ENCODE measurements at regions not wholly inside any gene's neighbourhood (a gene's known extent, or its start where the extent isn't known, plus 50 kb on each side); places are given as distances from the start of the nearest gene placed in this dataset.

DNA sequence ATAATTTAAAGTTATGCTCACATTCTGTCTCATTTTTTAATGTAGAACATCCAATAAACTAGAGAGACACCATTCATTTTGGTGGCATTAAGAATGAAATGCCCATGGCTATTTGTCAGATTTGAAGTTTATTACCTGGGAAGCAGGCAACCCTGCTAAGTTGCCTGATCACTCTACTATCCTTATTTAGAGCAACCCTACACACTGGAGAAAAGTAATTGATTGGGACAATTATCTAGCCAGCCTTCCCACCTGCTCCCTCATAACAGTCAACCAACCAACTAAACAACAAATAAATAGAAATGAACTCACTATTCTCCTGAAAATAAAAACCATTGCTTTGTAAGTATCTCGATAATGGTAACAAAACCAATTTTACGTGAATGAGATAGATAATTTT, 1129.0 kb upstream of the TENM4 start:
- no peak overlapping the region for H3K27ac Mint-ChIP-seq
- peaks cover 0 to 8% of the 10 kb centered on the region in 2 experiments for H3K9me3 ChIP-seq (ENCODE audit: control insufficient read depth in 1 of 2, insufficient read depth in 1 of 2, low read length in 2 of 2)
- POLR2A ChIA-PET = no interaction called here
- intact Hi-C loops (cut with DNase I, micrococcal nuclease) = no loop called here
- no peak overlapping the region for H3K27ac ChIP-seq (ENCODE audit: low read depth in 1 of 2, low read length in 2 of 2)
- H3K27me3 ChIP-seq (ENCODE audit: control insufficient read depth in 1 of 2, insufficient read depth in 2 of 2, low read length in 2 of 2) = no peaks in the 10 kb centered on the region
- H3K36me3 Mint-ChIP-seq (ENCODE audit: low read depth) = no peaks in the 10 kb centered on the region
- ATAC-seq (ENCODE audit: poor library complexity) (no peak), DNase-seq (no peak)
- no peaks in the 10 kb centered on the region for H3K4me1 Mint-ChIP-seq (ENCODE audit: low read depth)
- H3K4me3 ChIP-seq (ENCODE audit: low read length) = no peak overlapping the region
- H3K4me1 ChIP-seq (ENCODE audit: insufficient read depth, low read length) = no peaks in the 10 kb centered on the region
- TF ChIP-seq, protein P1, sequence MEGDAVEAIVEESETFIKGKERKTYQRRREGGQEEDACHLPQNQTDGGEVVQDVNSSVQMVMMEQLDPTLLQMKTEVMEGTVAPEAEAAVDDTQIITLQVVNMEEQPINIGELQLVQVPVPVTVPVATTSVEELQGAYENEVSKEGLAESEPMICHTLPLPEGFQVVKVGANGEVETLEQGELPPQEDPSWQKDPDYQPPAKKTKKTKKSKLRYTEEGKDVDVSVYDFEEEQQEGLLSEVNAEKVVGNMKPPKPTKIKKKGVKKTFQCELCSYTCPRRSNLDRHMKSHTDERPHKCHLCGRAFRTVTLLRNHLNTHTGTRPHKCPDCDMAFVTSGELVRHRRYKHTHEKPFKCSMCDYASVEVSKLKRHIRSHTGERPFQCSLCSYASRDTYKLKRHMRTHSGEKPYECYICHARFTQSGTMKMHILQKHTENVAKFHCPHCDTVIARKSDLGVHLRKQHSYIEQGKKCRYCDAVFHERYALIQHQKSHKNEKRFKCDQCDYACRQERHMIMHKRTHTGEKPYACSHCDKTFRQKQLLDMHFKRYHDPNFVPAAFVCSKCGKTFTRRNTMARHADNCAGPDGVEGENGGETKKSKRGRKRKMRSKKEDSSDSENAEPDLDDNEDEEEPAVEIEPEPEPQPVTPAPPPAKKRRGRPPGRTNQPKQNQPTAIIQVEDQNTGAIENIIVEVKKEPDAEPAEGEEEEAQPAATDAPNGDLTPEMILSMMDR (IDR thresholded peaks at IDR 0.05) = no peak
- H3K4me3 Mint-ChIP-seq = no peak overlapping the region
- H3K9me3 Mint-ChIP-seq = peaks cover 13% of the 10 kb centered on the region
- CTCF ChIA-PET = no interaction called here
- H3K27me3 Mint-ChIP-seq = no peaks in the 10 kb centered on the region
- H3K36me3 ChIP-seq (ENCODE audit: insufficient read depth, low read length) = no peaks in the 10 kb centered on the region

DNA sequence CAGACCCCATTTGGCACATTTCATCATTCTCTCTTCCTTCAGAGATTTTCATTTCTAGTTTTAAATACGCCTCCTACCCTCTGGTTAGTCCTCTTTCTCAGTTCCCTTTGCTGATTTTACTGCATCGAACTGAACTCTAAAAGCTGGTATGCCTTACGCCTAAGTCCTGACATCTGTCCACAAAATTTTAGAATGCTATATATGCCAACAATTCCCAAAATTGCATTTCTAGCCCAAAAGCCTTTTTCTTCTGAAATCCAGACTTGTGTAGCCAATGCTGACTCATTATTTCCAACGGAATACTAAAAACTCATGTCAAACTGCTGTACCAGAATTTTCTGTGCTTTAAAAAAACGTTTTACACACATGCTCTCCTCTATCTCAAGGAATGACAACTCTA, 1124.4 kb upstream of the TENM4 start:
- CTCF ChIA-PET = no interaction called here
- Histone ChIP-seq H3K36me3 (ENCODE audit: insufficient read depth, low read length) (no peaks in the 10 kb centered on the region), H3K27ac (ENCODE audit: low read depth in 1 of 2, low read length in 2 of 2) (no peak overlapping the region), H3K27me3 (ENCODE audit: control insufficient read depth in 1 of 2, insufficient read depth in 2 of 2, low read length in 2 of 2) (no peaks in the 10 kb centered on the region), H3K4me3 (ENCODE audit: low read length) (no peak overlapping the region), H3K9me3 (ENCODE audit: control insufficient read depth in 1 of 2, insufficient read depth in 1 of 2, low read length in 2 of 2) (no peaks in the 10 kb centered on the region), H3K4me1 (ENCODE audit: insufficient read depth, low read length) (no peaks in the 10 kb centered on the region)
- TF ChIP-seq, protein P1 (IDR thresholded peaks at IDR 0.05) = no peak
- ATAC-seq (ENCODE audit: poor library complexity) (no peak), DNase-seq (no peak)
- no peaks in the 10 kb centered on the region for H3K36me3 Mint-ChIP-seq (ENCODE audit: low read depth)
- H3K9me3 Mint-ChIP-seq = peaks cover 3% of the 10 kb centered on the region
- no peaks in the 10 kb centered on the region for H3K27me3 Mint-ChIP-seq
- H3K4me1 Mint-ChIP-seq (ENCODE audit: low read depth) = no peaks in the 10 kb centered on the region
- no peak overlapping the region for H3K27ac Mint-ChIP-seq
- no peak overlapping the region for H3K4me3 Mint-ChIP-seq
- intact Hi-C loops (cut with DNase I, micrococcal nuclease) = no loop called here
- POLR2A ChIA-PET = no interaction called here

DNA sequence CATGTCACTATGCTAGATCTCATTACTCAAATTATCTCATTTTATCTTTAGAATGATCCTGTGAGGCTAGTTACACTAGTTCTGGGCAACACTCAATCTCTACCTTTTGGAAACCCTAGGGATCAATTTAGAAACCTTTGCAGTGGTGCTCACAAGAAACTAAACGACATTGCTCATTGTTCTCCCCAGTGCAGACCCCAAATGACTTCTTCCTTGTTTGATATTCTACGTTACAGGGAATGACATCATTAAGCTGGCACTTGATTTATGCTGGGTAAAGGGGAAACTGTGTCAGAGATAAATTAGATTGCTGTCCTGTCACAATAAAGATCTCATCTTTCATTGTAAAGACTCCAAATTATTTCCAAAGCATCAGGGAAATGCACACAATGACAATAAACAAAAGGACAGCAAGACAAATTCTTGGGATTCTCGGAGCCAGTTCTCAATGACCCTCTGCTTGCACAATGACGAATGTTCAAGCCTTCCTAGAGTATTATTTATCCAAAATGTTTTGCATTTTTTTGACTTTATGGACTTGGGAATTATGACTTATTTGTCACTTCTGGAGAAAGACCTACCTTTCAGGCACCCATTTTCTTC, 1121.8 kb upstream of the TENM4 start:
- ATAC-seq (ENCODE audit: poor library complexity) (no peak), DNase-seq (no peak)
- intact Hi-C loops (cut with DNase I, micrococcal nuclease) = no loop called here
- H3K27me3 ChIP-seq (ENCODE audit: control insufficient read depth in 1 of 2, insufficient read depth in 2 of 2, low read length in 2 of 2) = no peaks in the 10 kb centered on the region
- no peaks in the 10 kb centered on the region for H3K36me3 ChIP-seq (ENCODE audit: insufficient read depth, low read length)
- no peak overlapping the region for H3K27ac ChIP-seq (ENCODE audit: low read depth in 1 of 2, low read length in 2 of 2)
- Mint-ChIP-seq H3K36me3 (ENCODE audit: low read depth) (no peaks in the 10 kb centered on the region), H3K4me3 (no peak overlapping the region), H3K4me1 (ENCODE audit: low read depth) (no peaks in the 10 kb centered on the region), H3K27me3 (no peaks in the 10 kb centered on the region), H3K9me3 (peaks cover 4% of the 10 kb centered on the region), H3K27ac (no peak overlapping the region)
- CTCF ChIA-PET = no interaction called here
- no peaks in the 10 kb centered on the region for H3K9me3 ChIP-seq (ENCODE audit: control insufficient read depth in 1 of 2, insufficient read depth in 1 of 2, low read length in 2 of 2)
- no peak overlapping the region for H3K4me3 ChIP-seq (ENCODE audit: low read length)
- POLR2A ChIA-PET = no interaction called here
- TF ChIP-seq, protein P1 (IDR thresholded peaks at IDR 0.05) = no peak
- H3K4me1 ChIP-seq (ENCODE audit: insufficient read depth, low read length) = no peaks in the 10 kb centered on the region

All from CD4-positive, alpha-beta T cell (primary cell).